ENCODE measurements at regions not wholly inside any gene's neighbourhood (a gene's known extent, or its start where the extent isn't known, plus 50 kb on each side); places are given as distances from the start of the nearest gene placed in this dataset.
"Not testable (repeated sequence)": the region's sequence is repeated elsewhere in the genome, so short reads cannot be mapped to it uniquely, and the experiment has no call there.

DNA sequence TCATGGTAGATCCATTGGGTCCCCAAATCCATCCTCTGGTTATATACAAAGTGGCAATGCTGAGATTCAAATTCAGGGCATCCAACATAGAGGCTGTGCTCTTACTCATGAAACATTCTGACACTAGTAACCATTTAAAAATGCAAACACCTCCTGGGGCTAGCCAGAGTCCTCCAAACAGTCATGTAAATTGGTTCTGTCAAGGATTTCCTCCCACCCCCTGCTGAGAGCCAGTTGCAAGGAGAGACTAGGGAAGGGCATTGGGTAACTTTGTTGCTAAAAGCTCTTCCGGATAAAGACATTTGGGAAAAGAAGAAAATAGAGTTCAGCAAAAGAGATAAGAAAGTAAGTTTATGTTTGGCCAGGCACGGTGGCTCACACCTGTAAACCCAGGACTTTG, 58.3 kb downstream of the ART5 start:
- not testable (repeated sequence) for DNase-seq (ENCODE audit: low read depth in 3 of 3)

DNA sequence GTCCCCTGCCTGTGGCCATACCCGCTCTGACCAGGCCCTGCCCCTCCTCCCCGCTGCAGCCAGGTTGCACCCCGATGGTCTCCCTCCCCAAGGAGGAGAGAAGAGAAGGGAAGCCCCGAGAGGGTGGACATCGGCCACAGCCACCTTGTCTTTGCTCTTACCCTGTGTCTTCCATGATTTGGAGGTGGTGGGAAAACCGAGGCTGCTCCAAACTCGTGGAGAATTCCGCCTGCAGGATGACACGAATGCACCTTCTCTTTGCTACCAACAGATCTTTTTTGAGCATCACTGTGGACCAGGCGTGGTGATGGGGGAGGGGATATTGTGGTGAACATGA, 60.4 kb downstream of the ART5 start:
- DNase-seq (ENCODE audit: low read depth in 3 of 3), result not testable (repeated sequence)

DNA sequence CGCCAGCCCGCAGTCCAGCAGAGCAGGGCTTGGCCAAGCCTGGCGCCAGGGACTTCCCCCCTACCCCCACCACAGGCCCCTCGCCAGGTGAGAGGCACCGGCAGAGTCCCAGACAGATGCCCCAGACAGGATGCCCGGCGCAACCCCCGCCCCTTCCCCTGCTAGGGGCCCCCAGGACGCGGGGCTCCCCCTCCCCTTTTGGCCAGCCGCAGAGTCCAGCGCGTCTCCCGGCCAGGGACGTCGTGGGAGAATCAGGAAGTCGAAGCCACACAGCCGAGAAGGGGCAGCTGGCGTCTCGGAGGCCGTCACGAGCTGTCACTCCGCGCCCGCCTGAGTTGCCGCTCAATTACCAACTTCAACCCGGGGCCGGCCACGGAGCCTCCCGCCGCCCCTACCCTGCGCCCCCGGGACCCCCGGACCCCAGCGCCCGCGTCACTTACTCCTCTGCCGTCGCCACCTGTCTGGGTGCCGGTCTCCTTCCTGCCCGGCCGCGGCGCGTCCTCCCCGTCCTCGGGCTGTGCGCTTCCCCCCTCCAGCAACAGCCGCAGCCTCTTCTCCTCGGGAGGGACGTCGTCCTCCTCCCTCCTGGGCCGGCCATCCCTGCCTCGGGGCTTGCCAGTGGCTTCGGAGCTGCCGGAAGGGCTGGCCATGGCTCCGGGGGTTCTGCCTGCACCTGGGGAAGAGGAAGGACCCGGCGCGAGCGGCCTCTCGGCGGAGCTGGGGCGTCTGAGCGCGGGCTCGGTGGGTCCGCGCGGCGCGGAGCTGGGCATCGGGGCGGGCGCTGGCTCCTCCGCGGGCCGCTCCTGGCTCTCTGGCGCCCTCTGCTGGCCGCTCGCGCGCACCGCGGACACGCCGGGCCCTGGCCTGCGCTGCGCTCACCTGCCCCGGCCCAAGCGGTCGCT, 61.1 kb downstream of the ART5 start:
- DNase-seq (ENCODE audit: low read depth in 3 of 3), result peak; percentile 40 to 54 (median 48)

DNA sequence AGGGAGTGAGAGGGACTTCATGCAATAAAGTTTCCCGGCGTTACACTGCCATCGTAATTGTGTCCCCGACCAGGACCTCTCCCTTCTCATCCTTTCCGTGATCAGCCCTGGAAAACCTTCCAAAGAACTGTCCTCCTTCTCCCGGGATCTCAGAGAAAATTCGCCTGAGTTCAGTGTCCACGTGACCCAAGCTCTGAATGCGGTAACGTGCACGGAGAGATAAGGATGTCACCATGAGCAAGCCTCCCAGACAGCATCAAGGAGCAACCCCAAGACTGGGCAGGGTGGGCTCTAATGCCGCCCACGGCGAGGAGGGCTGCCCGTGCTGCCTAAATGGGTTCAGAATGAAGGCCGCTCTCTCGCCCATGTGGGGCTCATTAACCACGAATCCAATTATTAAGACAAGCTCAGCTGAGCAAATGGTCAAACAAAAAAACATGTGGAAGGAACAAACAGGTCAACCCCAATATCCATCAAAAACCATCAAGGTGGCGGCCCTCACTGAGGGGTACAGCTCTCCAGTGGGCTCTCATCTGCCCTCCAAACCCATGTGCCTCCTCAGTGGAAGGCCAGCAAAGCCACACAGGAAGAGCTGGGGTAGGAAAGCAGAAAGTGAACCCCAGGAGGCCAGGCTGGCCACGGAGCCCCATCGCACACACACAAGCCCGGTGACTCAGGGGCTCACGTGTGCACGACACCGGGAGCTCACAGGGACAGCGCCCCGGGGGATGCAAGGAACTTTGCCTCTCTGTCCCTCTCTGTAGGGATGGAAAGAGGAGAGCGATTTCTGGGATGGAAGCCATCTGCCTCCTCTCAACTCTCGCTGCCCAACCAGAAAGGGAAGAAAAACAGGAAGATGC, 62.0 kb downstream of the ART5 start:
- not testable (repeated sequence) for DNase-seq (ENCODE audit: low read depth in 3 of 3)

DNA sequence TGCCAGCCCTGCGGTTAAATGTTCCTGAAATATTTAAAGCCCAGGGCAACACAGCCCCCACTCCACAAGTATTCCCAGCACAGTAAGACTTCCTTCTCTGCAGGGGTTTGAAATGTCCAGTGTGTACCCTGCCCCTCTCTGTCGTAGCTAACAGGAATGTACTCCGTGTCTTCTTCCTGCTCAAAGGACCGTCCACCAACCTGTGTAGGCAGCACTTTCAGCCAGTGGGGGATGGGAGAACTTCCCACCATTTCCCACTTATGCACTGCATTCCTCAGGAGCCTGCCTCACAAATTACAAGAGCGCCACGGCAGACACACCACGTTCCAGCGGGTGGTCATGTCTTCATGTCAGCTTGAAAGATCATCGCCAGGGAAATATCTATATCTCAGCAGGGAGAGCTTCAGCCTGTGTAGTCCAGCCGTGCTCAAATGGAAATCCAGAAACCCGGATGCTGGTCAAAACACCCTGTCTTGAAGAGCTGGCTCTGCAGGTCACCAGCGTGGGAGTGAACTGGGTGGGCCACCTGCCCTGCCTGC, 65.7 kb downstream of the ART5 start:
- not testable (repeated sequence) for DNase-seq (ENCODE audit: low read depth in 3 of 3)

DNA sequence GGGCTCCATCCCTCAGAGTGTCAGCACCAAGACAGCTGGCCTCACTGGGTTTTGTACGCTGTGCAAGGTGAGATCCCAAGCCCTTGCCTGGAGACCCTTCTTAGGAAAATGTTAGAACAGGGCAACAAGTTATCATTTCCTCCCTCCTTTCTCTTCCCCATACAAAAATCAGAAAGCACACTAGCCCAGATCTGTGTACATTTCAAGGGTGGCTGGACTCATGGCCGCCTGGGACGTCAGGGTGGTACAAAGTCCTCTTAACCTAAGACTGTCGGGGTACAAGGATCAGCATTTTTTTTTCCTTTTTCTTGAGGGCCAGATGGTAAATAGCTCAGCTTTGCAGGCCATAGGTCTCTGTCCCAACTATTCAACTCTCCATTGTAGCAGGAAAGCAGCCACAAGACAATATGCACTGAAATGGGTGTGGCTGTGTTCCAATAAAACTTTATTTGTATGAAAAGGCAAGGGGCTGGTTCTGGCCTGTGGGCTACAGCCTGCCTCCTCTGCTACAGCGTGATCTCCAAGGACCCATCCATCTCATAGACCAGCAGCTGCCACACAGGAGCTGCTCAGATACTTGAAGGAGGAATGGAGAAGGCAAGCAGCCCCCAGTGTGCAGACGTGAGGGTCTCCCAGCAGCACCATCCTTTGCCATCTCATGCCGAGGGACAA, 68.7 kb downstream of the ART5 start:
- not testable (repeated sequence) for DNase-seq (ENCODE audit: low read depth in 3 of 3)

DNA sequence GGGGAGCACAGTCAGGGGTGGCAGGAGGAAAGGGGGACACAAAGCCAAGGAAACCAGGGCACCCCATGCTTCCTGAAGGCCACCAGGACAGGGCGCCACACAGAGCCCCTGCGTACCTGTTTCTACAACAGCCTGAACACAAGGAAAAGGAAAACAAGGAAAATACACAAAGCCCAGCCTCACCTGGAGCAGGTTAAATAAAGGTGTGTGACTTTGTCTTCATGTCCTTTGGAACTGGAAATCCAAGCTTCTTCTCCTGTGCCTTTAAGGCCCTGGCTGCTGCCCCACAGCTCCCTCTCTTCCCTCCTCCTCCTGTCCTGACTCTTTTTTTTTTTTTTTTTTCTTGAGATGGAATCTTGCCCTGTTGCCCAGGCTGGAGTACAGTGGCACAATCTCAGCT, 70.0 kb downstream of the ART5 start:
- not testable (repeated sequence) for DNase-seq (ENCODE audit: low read depth in 3 of 3)

DNA sequence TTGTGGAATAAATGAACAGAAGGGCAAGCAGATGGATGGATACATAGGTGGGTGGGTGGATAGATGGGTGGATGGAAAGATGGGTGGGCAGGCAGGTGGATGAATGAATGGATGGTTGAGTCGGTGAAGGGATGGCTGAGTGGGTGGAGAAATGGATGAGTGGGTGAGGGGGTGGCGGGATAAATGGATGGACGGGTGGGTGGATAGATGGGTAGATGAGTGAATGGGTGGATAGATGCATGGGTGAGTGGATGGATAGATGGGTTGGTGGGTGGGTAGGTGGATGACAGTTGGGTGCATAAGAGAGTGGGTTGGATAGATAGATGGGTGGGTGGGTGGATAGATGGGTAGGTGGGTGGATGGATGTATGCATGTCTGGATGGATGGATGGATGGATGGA, 76.0 kb downstream of the ART5 start:
- not testable (repeated sequence) for DNase-seq (ENCODE audit: low read depth in 3 of 3)

DNA sequence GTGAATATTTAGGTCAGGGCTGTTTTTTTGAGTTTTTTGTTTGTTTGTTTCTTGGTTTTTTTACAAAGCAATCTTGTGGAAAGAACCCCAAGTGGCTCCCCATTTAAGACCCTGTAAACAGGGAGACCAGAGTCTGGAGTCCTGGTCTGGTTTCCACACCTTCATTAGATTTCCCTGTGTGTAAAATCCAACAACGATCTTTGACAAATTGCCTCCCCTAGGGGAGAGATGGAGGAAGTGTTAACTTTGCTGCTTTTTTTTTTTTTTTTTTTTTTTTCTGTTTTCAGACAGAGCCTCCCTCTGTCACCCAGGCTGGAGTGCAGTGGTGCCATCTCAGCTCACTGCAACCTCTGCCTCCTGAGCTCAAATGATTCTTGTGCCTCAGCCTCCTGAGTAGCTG, 77.4 kb downstream of the ART5 start:
- not testable (repeated sequence) for DNase-seq (ENCODE audit: low read depth in 3 of 3)

DNA sequence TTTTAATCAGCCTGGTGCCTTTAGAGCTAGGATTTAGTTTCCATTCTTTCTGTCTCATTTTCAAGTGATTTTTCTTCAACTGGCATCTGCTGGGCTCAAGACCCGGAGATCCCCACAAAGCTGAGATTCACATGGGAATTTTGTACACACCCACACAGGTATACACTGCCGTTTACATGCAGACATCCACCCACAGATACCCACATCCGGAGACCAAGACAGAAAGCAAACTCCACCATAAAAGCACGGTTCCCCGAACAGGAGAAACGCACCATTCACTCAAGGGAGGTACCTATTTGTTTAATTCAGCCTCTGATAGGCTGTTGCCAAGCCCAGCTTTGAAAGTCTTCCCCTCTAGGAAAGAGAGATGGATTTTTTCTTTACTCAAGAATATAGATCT, 87.2 kb downstream of the ART5 start:
- peak in 2 of 3 experiments; percentile 8 to 35 for DNase-seq (ENCODE audit: low read depth in 3 of 3)

DNA sequence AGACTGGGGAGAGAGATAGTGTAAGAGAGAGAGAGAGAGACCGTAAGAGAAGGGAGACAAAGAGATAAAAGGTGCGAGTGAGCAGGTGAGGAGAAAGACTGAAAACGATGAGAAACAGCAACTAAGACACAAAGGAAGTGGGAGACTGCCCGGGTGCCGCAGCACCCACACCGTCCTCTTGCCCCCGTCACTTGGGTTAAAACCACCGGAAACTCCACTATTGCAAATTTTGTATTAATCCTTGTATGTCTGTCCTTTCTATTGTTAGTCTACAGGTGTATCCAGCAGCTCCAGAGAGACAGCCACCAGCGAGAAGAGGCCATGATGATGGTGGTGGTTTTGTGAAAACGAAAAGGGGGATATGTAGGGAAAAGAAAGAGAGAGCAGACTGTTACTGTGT, 96.8 kb downstream of the ART5 start:
- not testable (repeated sequence) for DNase-seq (ENCODE audit: low read depth in 3 of 3)

DNA sequence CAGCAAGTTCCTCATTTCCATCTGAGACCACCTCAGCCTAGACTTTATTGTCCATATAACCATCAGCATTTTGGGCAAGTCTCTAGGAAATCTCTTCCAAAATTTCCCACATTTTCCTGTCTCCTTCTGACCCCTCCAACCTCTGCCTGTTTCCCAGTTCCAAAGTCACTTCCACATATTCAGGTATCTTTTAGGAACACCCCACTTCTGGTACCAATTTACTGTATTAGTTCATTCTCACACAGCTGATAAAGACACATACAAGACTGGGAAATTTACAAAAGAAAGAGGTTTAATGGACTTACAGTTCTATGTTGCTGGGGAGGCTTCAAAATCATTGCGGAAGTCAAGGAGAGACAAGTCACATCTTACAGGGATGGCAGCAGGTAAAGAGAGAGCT, 103.6 kb downstream of the ART5 start:
- not testable (repeated sequence) for DNase-seq (ENCODE audit: low read depth in 3 of 3)

DNA sequence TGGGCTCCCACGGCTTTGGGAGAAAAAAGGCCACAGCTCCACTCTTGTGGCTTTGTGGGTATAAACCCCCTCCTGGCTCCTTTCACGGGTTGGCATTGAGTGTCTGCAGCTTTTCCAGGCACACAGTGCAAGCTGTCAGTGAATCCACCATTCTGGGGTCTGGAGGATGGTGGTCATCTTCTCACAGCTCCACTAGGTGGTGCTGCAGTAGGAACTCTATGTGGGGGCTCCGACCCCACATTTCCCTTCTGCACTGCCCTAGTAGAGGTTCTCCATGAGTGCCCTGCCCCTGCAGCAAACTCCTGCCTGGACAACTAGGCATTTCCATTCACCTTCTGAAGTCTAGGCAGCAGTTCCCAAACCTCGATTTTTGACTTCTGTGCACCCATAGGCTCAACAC, 104.5 kb downstream of the ART5 start:
- not testable (repeated sequence) for DNase-seq (ENCODE audit: low read depth in 3 of 3)

DNA sequence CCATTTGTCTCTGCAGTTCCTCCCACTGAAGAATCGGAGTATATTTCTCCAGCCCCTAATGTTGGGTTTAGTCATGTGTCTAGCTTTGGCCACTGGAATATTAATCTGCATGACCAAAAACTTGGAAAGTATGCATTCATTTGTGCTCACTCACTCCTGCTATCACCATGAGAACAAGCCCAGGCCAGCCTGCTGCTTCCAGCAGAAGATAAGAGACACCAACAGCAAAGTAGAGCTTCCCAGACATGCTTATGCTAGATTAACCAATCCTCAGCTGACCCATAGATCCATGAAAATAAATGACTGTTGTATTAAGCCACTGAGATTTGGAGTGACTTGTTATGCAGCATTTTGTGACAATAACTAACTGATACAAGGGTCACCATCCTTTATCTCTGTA, 108.8 kb downstream of the ART5 start:
- DNase-seq (ENCODE audit: low read depth in 3 of 3), result not testable (repeated sequence)

DNA sequence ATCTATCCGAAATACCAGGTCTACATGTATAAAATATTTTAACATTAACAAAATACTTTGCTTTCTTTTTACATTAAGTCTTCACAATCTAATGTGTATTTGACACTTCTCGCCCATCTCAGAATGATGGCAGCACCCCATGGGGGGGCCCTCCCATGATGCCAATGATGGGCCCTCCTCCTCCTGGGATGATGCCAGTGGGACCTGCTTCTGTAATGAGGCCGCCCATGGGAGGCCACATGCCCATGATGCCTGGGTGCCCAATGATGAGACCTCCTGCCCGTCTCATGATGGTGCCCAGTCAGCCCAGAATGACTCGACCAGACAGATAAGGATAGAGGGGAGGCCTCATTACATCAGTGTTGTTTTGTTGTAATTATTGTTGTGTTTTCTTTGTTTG, 110.5 kb downstream of the ART5 start:
- DNase-seq (ENCODE audit: low read depth in 3 of 3), result not testable (repeated sequence)

DNA sequence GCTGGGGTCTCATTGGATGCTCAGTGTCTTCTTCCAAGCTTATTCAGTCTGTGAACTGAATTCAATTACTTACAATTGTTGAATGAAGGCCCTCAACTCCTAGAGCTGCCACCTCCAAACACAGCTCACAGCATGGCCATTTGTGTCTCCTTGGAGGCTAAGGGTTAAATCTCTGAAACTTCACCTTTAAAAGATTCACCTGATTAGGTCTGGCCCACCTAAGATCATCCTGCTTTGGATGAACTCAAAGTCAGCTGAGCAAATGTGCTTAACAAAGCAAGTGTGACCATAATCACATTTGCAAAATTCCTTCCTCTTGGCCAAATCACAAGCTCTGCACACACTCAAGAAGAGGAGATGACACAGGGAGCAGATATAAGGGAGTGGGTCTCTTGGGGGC, 118.2 kb downstream of the ART5 start:
- not testable (repeated sequence) for DNase-seq (ENCODE audit: low read depth in 3 of 3)

DNA sequence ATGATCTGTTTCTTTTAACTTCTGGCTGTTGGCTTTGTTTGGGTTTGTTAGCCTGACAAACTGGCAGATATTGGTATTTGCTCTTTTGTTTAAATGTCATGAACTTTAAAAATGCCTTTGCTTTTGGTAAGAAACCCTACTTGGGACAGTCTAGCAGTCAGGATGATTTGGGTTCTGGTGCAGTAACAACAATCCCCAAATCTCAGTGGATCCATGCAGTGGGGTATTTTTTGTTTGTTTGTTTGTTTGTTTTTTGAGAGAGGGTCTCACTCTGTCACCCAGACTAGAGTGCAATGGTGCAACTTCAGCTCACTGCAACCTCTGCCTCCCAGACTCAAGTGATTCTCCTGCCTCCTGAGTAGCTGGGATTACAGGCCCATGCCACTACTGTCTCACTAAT, 120.9 kb downstream of the ART5 start:
- not testable (repeated sequence) for DNase-seq (ENCODE audit: low read depth in 3 of 3)

DNA sequence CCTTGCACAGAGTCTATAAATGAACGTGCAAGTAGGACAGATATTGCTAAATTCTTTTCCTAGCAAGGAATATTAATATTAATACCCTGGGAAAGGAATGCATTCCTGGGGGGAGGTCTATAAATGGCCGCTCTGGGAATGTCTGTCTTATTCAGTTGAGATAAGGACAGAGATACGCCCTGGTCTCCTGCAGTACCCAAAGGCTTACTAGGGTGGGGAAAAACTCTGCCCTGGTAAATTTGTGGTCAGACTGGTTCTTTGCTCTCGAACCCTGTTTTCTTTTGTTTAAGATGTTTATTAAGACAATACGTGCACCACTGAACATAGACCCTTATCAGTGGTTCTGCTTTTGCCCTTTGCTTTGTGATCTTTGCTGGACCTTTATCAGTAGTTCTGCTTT, 122.0 kb downstream of the ART5 start:
- not testable (repeated sequence) for DNase-seq (ENCODE audit: low read depth in 3 of 3)

DNA sequence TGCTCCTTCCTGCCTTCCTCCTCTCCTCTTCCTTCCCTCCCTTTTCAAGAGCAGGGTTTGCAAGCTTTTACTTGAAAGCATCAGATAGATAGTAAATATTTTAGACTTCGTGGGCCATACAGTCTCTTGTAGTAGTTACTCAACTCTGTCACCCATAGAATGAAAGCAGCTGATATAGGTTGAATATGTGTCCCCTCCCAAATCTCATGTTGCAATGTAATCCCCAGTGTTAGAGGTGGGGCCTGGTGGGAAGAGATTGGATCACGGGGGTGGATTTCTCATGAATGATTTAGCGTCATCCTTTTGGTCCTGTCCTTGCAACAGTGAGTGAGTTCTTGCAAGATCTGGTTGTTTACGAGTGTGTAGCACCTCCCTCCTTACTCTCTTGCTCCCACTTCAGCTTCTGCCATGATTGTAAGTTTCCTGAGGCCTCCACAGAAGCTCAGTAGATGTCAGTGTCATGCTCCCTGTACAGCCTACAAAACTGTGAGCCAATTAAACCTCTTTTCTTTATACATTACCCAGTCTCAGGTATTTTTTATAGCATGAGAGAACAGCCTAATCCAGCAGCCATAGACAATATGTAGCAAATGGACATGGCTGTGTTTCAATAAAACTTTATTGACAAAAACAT, 124.7 kb downstream of the ART5 start:
- not testable (repeated sequence) for DNase-seq (ENCODE audit: low read depth in 3 of 3)

DNA sequence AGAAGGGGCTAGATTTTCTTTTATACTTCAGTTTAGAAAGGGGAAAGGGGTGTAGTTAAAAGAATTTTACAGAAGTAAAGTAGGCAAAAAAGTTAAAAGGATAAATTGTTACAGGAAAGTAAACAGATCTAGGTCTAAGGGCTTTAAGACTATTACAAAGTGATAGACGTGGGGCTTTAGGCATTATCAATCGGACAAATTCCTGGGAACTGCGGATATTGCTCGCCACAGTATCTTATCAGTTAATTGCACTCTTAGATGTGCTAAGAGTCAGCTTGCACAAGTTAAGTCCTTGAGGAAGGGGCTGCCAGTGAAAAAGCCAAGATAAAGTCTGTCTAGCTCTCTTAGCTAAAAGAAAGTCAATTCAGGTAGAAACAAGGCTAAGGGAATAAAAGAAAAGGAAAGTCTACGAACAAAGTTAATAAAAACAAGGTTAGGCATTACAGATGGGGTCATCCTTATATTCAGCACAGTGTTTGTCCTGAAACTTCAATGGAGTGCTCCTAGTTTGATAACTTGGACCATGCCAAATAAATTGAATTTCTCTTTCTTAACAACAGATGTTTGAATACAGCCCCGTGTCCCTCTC, 125.4 kb downstream of the ART5 start:
- DNase-seq (ENCODE audit: low read depth in 3 of 3), result not testable (repeated sequence)
